HEK293T (cell line): ENCODE measurements at regions not wholly inside any gene's neighbourhood (a gene's known extent, or its start where the extent isn't known, plus 50 kb on each side); places are given as distances from the start of the nearest gene placed in this dataset.

ENCODE experiments used
- ARNT ChIP-seq: fragments of 450-650 bp; IDR thresholded peaks from 2 replicates; pipeline ENCODE4 v1.6.1; 2017; ENCODE audit warnings: mild to moderate bottlenecking
- BHLHE40 ChIP-seq: fragments of 450-650 bp; IDR thresholded peaks from 2 replicates; pipeline ENCODE4 v1.6.1; 2016; ENCODE audit warnings: mild to moderate bottlenecking, moderate library complexity, borderline replicate concordance
- ELF4 ChIP-seq: fragments of 450-650 bp; IDR thresholded peaks from 2 replicates; pipeline ENCODE4 v1.6.1; 2017; ENCODE audit warnings: antibody characterized with exemption
- FOXA1 ChIP-seq: fragments of 450-650 bp; IDR thresholded peaks from 2 replicates; pipeline ENCODE4 v1.6.1; 2016; ENCODE audit warnings: mild to moderate bottlenecking
- FOXK2 ChIP-seq: fragments of 450-650 bp; IDR thresholded peaks from 2 replicates; pipeline ENCODE4 v1.6.1; 2016; ENCODE audit warnings: mild to moderate bottlenecking
- FOXM1 ChIP-seq: fragments of 450-650 bp; IDR thresholded peaks from 2 replicates; pipeline ENCODE4 v1.6.1; 2017; ENCODE audit warnings: mild to moderate bottlenecking, borderline replicate concordance
- HDGF ChIP-seq: fragments of 450-650 bp; IDR thresholded peaks from 2 replicates; pipeline ENCODE4 v1.6.1; 2017; ENCODE audit warnings: antibody characterized with exemption, borderline replicate concordance
- NFRKB ChIP-seq: fragments of 450-650 bp; IDR thresholded peaks from 2 replicates; pipeline ENCODE4 v1.6.1; 2016; ENCODE audit warnings: mild to moderate bottlenecking, moderate library complexity
- PKNOX1 ChIP-seq: fragments of 450-650 bp; IDR thresholded peaks from 2 replicates; pipeline ENCODE4 v1.6.1; 2016
- SP1 ChIP-seq: fragments of 450-650 bp; IDR thresholded peaks from 2 replicates; pipeline ENCODE4 v1.6.1; 2017
- TARDBP ChIP-seq: fragments of 450-650 bp; IDR thresholded peaks from 2 replicates; pipeline ENCODE4 v1.6.1; 2016
- ZNF384 ChIP-seq: fragments of 450-650 bp; IDR thresholded peaks from 2 replicates; pipeline ENCODE4 v1.6.1; 2016

- TF ChIP-seq FOXA1 (no peak), PKNOX1 (no peak), SP1 (no peak), FOXM1 (no peak), ARNT (no peak), TARDBP (no peak), BHLHE40 (no peak), HDGF (no peak), ZNF384 (no peak), ELF4 (no peak), NFRKB (no peak), FOXK2 (no peak)
These were observed 178.8 kb downstream of the CSNK1G3 start for GRCh38 chr5:123690821-123691220.
